Right kidney (tissue), 1 donor: ENCODE measurements at regions not wholly inside any gene's neighbourhood (a gene's known extent, or its start where the extent isn't known, plus 50 kb on each side); places are given as distances from the start of the nearest gene placed in this dataset.
"Not testable (repeated sequence)": the region's sequence is repeated elsewhere in the genome, so short reads cannot be mapped to it uniquely, and the experiment has no call there.

Source experiments
- DNase-seq: peaks from one replicate; pipeline ENCODE4 v3.0.0-alpha.2; 2016

DNA sequence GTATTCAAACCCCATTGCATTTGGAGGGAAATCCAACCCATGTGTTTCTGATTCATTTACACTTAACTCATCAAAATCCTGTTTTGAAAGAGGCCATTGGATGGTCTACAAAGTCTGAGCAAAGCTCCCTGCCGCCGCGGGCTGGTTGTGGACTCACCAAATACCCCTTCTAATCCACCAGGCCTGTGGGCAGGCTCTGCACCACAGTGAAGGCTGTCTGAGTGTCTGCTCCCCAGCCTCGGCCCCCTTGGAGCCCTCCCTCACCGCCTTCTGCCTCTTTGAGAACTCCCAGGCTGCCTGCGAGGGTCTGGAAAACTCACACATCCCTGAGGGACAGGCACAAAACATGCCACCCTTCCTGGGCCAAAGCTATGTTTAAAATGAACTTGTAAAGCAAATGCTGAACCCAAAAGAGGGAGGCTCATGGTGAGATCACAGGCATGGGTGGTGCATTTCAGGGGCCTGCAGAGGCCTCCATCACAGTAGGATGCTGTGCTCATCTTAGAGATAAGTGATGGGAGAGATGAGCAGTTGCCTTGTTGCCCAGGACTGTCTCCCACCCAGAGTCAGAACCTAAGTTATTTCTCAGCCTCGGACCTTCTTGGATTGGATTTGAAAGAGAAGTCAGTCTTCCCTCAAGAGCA is 225.0 kb downstream of the CYP26B1 start:
- DNase-seq, result no peak

DNA sequence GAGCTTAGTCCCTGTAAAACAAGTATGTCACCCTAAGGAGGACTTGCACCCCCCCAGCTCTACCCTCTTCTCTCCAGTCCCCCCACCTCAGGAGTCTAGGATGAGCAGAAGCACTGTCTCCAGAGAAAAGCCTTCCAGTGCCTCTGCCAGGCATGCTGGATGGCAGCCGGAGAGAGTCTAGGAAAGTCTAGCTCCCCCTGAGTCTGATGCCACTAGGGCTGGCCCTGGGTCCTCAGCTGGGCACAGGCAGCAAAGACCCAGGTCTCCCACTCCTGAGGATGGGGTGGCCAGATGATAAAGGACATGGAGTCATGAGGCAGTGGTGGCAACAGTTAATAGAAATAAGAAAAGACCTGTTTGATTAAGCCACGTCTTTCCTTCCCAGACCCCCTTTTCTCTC is 225.6 kb downstream of the CYP26B1 start:
- no peak for DNase-seq

DNA sequence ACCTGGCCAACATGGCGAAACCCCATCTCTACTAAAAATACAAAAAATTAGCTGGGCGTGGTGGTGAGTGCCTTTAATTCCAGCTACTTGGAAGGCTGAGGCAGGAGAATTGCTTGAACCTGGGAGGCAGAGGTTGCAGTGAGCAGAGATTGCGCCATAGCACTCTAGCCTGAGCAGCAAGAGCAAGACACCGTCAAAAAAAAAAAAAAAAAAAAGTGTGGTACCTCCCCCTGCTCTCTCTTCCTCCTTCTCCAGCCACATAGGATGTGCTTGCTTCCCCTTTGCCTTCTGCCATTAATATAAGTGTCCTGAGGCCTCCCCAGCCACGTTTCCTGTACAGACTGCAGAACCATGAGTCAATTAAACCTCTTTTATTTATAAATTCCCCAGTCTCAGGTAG is 226.8 kb downstream of the CYP26B1 start:
- DNase-seq, result not testable (repeated sequence)

DNA sequence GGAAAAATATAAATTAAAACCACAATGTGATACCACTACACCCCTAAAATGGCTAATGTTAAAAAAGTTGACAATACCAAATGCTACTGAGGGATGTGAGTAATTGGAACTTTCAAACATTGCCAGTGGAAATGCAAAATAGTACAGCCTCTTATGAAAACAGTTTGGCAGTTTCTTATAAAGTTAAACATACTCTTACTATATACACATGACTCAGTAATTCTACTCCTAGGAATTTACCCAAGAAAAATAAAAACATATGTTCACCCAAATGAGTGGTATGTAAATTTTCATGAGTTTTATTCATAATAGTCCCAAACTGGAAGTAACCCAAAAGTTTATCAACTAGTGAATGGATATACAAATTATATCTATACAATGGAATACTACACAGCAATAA is 228.0 kb downstream of the CYP26B1 start:
- no peak for DNase-seq

DNA sequence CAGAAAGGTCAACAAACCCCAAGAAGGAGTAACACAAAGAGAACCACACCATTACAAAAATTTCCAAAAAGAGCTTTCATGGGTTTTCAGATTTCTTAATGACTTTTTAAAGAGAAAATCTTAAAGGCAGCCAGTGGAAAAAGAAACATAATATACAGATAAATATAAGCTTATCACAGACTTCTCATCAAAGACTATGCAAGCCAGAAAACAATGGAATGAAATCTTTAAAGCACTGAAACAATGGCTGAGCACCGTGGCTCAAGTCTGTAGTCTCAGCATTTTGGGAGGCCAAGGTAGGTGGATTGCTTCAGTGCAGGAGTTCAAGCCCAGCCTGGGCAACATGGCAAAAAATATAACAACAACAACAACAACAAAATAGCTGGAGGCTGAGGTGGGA is 237.4 kb downstream of the CYP26B1 start:
- no peak for DNase-seq

- no peak for DNase-seq
Observed at GRCh38 chr2:71908798-71909197, 238.9 kb downstream of the CYP26B1 start.

GRCh38 chr2:71907503-71907902 is 240.2 kb downstream of the CYP26B1 start:
- DNase-seq, result no peak

DNA sequence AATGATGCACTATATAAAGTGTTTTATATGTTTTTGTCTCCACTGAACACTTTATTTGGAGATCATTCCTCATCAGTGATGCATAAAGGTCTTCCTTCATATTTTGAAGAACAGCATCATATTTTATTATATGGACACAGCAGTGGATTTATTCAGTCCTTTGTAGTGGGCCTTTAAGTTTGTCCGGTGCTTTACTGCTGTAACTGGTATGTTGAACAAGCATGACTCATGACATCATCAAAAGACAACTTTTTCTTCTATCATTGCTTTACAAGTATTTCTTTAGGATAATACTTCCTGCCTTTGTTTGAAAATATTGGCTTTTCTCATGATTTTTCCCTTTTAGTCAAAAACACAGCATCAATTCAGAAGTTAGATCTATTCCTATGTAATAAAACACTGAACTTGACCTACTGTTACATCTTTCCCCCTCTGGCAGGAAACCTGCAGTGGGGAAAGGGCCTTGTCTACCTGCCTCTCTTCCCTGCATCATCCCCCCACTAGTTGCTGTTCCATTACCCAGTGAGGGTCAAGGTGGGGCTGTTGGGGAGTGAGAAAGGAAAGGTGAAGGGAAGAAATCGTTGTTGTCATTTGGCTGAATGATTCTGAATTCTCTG is 241.2 kb downstream of the CYP26B1 start:
- no peak for DNase-seq

DNA sequence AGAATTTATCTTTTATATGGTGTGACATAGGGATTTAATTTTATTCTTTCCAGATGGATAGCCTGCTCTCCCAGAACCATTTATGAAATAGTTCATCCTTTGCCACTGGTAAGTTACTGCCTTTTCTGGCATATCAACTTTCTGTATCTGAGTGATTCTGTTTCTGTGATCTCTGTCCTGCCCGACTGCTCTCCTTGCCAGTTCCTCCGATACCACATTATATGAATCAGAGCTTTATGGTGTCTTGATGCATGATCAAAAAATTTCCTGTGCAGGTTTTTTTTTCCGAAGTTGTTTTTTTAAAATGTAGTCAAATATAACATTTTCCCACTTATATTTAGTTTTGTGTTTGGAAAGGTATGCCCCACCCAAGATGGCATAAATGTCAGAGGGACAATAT is 242.5 kb downstream of the CYP26B1 start:
- DNase-seq, result no peak

GRCh38 chr2:71903841-71904240 is 243.8 kb downstream of the CYP26B1 start:
- no peak for DNase-seq

DNA sequence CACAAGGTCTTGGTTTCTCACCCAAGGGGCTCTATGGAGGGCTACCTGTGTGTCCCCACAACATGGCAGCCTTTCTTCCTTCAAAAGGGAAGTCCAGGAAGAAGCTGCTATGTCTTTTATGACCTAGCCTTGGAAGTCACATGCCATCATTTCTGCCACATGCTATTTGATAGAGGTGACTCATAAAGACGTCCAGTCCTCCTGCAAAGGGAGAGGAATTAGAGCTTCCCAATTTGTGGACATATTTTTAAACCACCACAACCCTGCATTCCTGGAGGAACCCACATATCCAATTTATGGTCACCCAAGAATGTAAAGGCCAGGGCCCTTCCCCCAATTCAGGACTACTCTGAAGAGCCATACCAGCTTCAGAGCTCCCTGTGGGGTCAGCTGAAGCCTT is 246.2 kb downstream of the CYP26B1 start:
- DNase-seq, result no peak

- no peak for DNase-seq
Observed at GRCh38 chr2:71898851-71899681, 248.6 kb downstream of the CYP26B1 start.

DNA sequence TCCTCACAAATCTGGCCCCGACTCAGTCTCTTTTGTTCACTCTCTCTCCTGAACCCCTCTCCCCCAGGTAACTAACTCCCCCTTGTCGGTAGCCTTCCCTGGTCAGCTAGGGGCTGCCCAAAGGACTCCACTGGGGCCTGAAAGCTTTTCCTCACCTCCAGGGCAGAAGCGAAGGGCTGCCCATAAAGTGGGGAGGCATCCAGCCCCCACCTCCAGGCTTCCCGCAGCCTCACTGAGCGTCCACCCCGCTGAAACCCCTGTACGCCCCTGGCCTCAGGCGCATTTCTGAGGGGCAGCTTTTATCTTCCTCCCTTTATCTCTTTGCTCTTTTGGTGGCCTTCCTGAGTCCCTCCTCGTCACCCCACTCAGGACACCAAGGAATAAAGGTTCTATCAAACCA is 249.3 kb downstream of the CYP26B1 start:
- DNase-seq, result no peak

- DNase-seq, result no peak
Observed at GRCh38 chr2:71897836-71898235, 249.8 kb downstream of the CYP26B1 start.

- DNase-seq, result no peak
Observed at GRCh38 chr2:71897137-71897480, 250.6 kb downstream of the CYP26B1 start.

- DNase-seq, result no peak
Observed at GRCh38 chr2:71896385-71897136, 251.1 kb downstream of the CYP26B1 start.

- no peak for DNase-seq
Observed at GRCh38 chr2:71895320-71896161, 252.1 kb downstream of the CYP26B1 start.

DNA sequence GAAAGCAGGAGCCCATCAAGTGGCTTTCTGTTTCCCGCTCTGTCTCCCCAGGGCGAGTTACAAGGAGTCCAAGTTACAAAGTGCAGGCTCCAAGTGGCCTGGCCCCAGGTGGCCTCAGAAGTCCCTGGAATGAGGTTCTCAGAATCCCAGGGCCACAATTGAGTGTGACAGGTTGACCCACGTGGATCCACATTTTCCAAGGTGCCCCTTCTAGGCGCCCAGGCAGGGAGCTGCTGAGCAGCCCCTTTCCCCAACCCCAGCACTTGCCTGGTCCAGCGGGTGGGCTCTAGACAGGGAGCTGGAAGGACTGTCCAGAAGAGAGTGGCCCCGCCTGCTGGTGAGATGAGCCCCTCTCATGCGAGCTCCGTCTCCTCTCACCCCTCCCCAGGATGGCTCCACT is 253.4 kb downstream of the CYP26B1 start:
- no peak for DNase-seq

- DNase-seq, result no peak
Observed at GRCh38 chr2:71893646-71894045, 254.0 kb downstream of the CYP26B1 start.

DNA sequence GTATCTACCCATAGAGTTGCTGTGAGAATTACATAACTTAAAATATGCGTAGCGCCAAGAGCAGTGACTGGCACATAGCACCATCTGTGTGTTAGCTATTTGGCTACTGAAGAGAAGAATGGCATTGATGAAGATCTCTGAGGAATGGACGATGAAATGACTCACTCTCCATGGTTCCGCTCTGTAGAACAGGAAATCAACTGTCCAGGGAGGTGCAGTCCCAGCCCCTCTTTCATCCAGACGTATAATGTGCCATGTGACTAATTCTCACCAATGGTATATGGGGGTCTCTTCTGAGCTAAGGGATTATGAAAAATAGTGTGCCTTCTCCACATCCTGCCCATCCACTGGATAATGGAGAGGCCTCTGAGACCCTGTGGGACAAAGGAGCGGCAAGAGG is 254.8 kb downstream of the CYP26B1 start:
- no peak for DNase-seq

- DNase-seq, result no peak
Observed at GRCh38 chr2:71892423-71892730, 255.3 kb downstream of the CYP26B1 start.

DNA sequence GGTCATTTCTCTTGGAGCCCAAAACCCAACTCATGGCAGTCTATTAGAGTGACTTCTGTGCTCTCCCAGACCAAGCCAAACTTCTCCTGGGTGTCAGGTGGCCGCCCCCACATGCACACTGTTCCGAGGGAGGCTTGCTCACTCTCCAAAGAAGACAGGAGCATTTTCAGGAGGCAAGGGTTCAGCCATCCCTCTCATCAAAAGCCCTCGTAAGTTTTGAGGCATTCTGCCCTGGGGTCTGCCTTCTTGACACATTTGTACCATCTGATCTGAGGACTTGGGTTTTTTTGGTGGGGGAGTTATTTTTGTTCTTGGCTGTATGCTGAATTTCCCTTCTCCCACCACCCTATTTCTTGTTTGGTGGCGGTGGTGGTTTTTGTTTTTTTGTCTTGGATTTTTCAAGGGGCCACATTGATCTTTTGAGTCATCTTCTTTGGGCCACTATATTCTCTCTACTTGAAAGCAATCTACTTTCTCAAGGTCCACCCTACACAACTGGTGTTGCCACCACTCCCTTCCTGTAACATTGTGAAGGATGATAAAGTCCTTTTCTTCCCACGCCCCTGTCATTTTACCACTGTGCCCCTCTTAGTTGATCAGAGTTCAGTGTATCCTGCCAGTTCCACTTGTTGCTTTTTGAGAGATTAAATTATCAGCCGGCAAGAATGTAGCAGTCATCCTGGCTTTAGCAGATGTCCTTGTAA is 255.8 kb downstream of the CYP26B1 start:
- no peak for DNase-seq
